HL-60 (cell line): ENCODE measurements at regions not wholly inside any gene's neighbourhood (a gene's known extent, or its start where the extent isn't known, plus 50 kb on each side); places are given as distances from the start of the nearest gene placed in this dataset.

Experiments used
- DNase-seq, 2 experiments: peaks; one replicate each; pipeline ENCODE4 v3.0.0-alpha.2; 2010 to 2020; ENCODE audit warnings: low read depth in 1 of 2, low spot score in 1 of 2
- H3K27ac ChIP-seq: fragments of 250-450 bp; sonication (Bioruptor Pico); replicated peaks from 2 replicates; pipeline ENCODE4 v1.5.1; 2020; ENCODE audit warnings: mild to moderate bottlenecking, moderate library complexity
- H3K27me3 ChIP-seq: fragments of 250-450 bp; sonication (Bioruptor Pico); 2 replicates; pipeline ENCODE4 v1.5.1; 2021; ENCODE audit warnings: mild to moderate bottlenecking, moderate library complexity; ENCODE audit not compliant: insufficient read depth, poor library complexity, severe bottlenecking
- H3K4me3 ChIP-seq: replicated peaks from 2 replicates; pipeline ENCODE4 v1.5.1; 2011; ENCODE audit warnings: mild to moderate bottlenecking, control low read depth, low read length; ENCODE audit not compliant: insufficient read depth
- GABPA ChIP-seq: IDR thresholded peaks from 2 replicates; pipeline ENCODE4 v1.6.1; 2012; ENCODE audit warnings: low read depth
- POLR2AphosphoS5 ChIP-seq: IDR thresholded peaks from 2 replicates; pipeline ENCODE4 v1.6.1; 2012; ENCODE audit warnings: low read depth
- SPI1 ChIP-seq: IDR thresholded peaks from 2 replicates; pipeline ENCODE4 v1.6.1; 2012; ENCODE audit warnings: low read depth, mild to moderate bottlenecking, borderline replicate concordance
- TF ChIP-seq, protein P1 (sequence below): IDR thresholded peaks from one replicate; pipeline ENCODE4 v1.5.1; 2011; ENCODE audit warnings: low read length, control low read depth, inconsistent platforms; ENCODE audit not compliant: insufficient read depth
- TF ChIP-seq, protein P2 (sequence below): IDR thresholded peaks from 2 replicates; pipeline ENCODE4 v1.6.1; 2012; ENCODE audit warnings: low read depth; ENCODE audit not compliant: insufficient replicate concordance

DNA sequence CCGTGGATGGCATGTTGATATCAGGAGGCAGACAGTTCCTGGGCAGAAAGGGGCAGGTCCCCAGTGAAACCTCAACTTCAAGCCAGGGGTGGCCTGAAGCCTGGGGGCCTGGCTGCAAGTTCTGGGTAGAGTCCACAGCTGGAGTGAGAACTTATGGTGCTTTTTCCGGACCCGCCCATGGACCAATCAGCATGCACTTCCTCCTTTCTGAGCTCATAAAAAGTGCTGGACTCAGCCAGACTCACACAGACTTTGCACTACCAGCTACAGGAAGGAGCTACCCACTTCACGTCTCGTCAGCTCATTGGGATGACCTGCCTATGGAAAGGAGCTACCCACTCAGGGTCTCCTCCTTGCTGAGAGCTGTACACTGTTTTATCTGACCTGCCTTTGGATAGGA is 183.1 kb upstream of the MC4R start:
- TF ChIP-seq POLR2AphosphoS5 (no peak), GABPA (no peak), SPI1 (peak; percentile 68; the same call in 1 of the 2 replicates)
- TF ChIP-seq, protein P1, sequence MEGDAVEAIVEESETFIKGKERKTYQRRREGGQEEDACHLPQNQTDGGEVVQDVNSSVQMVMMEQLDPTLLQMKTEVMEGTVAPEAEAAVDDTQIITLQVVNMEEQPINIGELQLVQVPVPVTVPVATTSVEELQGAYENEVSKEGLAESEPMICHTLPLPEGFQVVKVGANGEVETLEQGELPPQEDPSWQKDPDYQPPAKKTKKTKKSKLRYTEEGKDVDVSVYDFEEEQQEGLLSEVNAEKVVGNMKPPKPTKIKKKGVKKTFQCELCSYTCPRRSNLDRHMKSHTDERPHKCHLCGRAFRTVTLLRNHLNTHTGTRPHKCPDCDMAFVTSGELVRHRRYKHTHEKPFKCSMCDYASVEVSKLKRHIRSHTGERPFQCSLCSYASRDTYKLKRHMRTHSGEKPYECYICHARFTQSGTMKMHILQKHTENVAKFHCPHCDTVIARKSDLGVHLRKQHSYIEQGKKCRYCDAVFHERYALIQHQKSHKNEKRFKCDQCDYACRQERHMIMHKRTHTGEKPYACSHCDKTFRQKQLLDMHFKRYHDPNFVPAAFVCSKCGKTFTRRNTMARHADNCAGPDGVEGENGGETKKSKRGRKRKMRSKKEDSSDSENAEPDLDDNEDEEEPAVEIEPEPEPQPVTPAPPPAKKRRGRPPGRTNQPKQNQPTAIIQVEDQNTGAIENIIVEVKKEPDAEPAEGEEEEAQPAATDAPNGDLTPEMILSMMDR = no peak
- TF ChIP-seq, protein P2, sequence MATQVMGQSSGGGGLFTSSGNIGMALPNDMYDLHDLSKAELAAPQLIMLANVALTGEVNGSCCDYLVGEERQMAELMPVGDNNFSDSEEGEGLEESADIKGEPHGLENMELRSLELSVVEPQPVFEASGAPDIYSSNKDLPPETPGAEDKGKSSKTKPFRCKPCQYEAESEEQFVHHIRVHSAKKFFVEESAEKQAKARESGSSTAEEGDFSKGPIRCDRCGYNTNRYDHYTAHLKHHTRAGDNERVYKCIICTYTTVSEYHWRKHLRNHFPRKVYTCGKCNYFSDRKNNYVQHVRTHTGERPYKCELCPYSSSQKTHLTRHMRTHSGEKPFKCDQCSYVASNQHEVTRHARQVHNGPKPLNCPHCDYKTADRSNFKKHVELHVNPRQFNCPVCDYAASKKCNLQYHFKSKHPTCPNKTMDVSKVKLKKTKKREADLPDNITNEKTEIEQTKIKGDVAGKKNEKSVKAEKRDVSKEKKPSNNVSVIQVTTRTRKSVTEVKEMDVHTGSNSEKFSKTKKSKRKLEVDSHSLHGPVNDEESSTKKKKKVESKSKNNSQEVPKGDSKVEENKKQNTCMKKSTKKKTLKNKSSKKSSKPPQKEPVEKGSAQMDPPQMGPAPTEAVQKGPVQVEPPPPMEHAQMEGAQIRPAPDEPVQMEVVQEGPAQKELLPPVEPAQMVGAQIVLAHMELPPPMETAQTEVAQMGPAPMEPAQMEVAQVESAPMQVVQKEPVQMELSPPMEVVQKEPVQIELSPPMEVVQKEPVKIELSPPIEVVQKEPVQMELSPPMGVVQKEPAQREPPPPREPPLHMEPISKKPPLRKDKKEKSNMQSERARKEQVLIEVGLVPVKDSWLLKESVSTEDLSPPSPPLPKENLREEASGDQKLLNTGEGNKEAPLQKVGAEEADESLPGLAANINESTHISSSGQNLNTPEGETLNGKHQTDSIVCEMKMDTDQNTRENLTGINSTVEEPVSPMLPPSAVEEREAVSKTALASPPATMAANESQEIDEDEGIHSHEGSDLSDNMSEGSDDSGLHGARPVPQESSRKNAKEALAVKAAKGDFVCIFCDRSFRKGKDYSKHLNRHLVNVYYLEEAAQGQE = no peak
- Histone ChIP-seq H3K4me3 (no peak overlapping the region), H3K27ac (no peak overlapping the region), H3K27me3 (no peaks in the 10 kb centered on the region)
- DNase-seq = no peak

DNA sequence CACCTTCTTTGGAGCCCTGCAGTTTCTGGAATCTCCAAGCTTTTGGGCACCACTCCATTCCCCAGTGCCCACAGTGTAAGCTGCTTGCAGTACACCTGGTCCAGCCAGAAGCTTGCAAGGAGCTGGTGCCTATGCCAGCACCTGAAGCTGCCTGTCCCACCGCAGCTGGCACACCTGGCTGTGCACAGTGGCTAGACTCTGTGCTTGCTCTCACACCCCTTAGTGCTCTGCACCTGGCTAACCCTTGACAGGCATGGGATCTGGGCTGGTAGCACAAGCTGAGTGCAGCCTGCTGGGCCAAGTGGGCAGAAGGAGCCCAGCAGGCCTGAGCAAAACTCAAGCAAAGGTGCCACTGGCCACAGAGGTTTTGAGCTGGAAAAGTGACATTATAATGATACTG is 183.8 kb upstream of the MC4R start:
- Histone ChIP-seq H3K27me3 (no peaks in the 10 kb centered on the region), H3K27ac (no peak overlapping the region), H3K4me3 (no peak overlapping the region)
- TF ChIP-seq POLR2AphosphoS5 = no peak
- TF ChIP-seq, protein P1 = no peak
- TF ChIP-seq, protein P2 = no peak
- no peak for TF ChIP-seq SPI1
- TF ChIP-seq GABPA = no peak
- DNase-seq = no peak

DNA sequence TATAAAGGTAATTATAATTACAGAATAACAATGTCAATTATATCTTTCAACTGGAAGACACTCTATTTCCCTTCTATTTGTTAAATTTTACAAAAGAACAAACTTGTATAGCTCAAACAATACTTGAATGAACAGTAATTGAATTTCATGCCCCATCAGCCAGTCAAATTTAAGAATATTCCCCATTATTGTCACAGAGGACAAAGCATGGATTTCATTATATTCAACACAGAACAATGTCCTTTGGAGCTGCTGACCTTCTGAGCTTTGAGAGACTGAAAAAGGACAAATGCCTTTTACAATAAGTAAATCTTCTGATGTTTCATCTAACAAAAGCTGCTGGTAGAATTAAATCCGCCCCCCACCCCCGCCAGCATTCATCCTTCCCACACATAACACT is 187.5 kb upstream of the MC4R start:
- DNase-seq = no peak
- Histone ChIP-seq H3K27ac (no peak overlapping the region), H3K4me3 (no peak overlapping the region), H3K27me3 (no peaks in the 10 kb centered on the region)
- TF ChIP-seq GABPA (no peak), SPI1 (no peak), POLR2AphosphoS5 (no peak)
- TF ChIP-seq, protein P1 = no peak
- TF ChIP-seq, protein P2 = no peak
